HG02884 (cell line): ENCODE measurements at regions not wholly inside any gene's neighbourhood (a gene's known extent, or its start where the extent isn't known, plus 50 kb on each side); places are given as distances from the start of the nearest gene placed in this dataset.

Source experiments
- ATAC-seq: cut with Tn5 transposase; IDR thresholded peaks from one replicate; pipeline ENCODE4 v1.9.1; 2021; ENCODE audit warnings: mild to moderate bottlenecking, moderate library complexity; ENCODE audit not compliant: unreplicated experiment

DNA sequence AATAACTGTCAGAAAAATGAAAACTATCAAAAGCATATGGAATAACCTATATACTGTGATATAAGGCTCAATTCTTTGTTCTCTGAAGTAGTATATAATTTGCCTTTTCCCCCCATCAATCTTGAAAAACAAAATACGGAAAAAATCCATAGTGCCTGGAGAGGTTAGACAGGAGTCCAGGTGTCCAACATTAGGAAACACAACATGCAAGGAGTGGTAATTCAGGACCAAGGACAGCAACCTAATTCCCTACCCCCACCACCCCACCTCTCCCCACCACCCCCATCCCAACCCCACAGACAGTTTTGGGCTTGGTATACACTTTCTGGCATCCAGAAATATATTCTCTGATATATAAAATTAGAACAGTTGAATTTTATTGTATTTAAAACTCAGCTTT lies 55.1 kb upstream of the SLC25A26 start:
- ATAC-seq, result no peak

- ATAC-seq, result no peak
Observed at GRCh38 chr3:66164155-66164554, 56.6 kb upstream of the SLC25A26 start.

GRCh38 chr3:66163222-66163621 lies 57.6 kb upstream of the SLC25A26 start:
- ATAC-seq, result no peak

DNA sequence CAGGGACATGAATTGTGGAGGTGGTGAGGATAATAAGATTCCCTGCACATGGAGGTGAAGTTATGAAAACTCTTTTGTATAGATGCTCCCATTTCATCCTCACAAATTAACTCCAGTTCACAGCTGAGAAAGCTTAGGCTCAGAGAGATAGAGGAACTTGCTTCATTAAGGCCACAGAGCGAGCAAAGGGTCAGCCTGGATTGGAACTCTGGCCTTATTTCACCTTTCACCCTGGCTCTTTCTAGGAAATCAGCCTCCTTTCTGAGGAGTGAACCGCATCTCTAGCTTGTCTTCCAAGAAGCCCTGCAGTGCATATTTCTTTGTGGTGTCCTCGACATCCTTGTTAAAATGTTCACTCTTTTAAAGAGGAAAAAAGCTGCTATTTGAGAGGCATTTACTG lies 58.0 kb upstream of the SLC25A26 start:
- ATAC-seq, result no peak

GRCh38 chr3:66158933-66159683 lies 61.7 kb upstream of the SLC25A26 start:
- no peak for ATAC-seq

DNA sequence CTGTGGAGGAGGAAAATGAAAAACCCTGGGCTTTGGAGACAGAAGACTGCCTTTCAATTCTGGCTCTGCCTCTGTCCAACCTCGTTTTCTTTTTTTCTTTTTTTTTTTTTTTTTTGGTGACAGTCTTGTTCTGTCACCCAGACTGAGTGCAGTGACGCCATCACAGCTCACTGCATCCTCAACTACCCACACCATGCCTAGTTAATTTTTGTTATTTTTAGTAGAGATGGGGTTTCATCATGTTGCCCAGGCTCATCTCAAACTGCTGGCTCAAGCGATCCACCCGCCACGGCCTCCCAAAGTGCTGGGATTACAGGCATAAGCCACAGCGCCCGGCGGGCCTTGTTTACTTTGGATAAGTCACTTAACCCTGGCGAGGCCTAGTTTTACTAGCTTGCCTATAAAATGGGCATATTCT lies 66.3 kb upstream of the SLC25A26 start:
- no peak for ATAC-seq

DNA sequence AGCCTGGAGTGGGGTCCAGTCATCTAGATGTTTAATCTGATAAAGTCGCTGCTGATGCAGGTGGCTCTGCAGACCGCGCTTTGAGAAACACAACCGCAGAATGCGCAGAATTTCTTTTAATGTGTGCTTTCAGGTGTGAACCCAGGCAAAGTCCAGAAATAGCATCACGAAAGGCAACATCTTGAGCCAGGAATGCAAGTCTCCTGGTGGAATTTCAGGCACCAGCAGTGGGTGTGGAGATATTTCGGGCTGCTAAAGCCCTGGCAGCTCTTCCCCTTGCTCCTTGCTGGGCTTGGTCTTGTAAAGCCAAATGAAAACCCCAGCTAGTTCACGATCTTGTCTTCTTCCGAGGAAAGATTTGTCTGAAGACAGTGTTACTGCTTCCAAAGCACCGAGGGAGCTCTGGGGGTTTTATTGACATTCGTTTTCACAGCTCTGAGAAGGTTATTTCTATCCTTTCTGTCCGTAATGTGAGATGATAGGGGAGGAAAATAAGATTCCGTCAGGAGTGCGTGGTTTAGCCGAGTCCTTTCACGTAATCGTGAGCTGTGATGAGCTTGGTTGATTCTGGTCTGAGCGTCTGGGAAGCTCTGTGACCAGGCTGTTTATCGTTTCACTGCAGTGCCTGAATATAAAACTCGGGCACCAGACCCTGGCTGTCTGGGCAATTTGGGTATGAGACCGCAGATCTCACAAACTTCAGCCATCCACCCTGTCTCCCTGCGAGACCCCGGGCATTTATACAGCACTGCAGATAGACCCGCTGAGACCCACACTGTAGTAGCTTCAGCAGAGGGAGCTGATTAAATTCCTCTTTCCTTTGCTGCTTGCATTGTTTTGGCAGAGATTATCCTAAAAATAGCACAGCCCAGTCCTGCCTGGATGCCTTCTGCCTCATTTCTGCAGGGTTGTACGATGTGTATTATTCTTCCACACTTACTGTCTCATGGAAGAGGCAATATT lies 67.0 kb upstream of the SLC25A26 start:
- ATAC-seq, result no peak

GRCh38 chr3:66152336-66152735 lies 68.5 kb upstream of the SLC25A26 start:
- ATAC-seq, result no peak

GRCh38 chr3:66150977-66151376 lies 69.8 kb upstream of the SLC25A26 start:
- no peak for ATAC-seq

DNA sequence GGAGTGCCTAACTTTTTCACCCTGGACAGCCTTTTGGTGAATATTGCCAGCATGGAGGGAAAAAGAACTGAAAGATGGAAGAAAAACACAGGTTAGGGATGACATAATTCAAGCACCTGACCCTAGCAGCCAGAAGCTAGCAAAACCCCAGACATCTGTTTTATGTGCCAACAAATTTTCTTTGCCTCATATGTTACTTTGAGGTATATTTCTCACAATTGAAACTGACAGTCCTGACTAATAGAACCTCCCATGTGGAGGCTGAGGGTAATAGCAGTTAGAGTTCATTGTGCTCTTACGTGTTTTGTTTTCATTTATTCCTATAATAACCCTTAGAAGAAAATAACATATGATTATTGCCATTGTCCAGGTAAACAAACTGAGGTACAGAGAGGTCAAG lies 71.5 kb upstream of the SLC25A26 start:
- no peak for ATAC-seq

DNA sequence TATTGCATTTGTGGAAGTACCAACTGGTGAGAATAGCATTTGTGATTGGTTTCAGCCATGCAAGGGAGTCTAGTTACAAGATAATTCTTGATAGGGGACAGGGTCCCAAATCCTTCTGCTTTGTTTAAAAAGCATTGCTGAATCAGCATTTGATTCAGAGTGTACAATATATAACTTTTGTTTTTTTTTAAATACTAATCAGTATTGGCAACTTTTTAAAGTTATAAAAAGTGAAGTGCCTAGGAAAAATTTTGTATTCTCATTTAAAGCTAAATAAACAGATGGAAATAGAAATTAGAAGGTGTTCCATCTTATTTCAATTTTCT lies 75.4 kb upstream of the SLC25A26 start:
- no peak for ATAC-seq

GRCh38 chr3:66144568-66145407 lies 76.0 kb upstream of the SLC25A26 start:
- ATAC-seq, result no peak

DNA sequence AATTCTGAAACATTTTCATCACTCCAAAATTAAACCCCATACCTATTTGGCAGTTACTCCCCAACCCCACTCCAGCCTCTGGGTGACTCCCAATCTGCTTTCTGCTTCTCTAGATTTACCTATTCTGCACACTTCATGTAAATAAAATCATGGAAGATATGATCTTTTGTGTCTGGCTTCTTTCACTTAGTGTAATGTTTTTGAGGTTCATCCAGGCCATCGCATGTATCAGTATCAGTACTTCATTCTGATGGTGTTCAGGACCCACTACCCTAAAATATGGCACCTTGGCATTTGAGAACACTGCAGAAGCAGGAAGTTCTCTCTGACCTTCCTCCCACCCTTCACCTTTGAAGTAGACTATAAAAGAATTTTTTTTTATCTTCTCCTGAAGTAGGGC lies 78.7 kb upstream of the SLC25A26 start:
- ATAC-seq, result no peak

- ATAC-seq, result no peak
Observed at GRCh38 chr3:66140743-66141372, 79.9 kb upstream of the SLC25A26 start.

GRCh38 chr3:66140106-66140505 lies 80.7 kb upstream of the SLC25A26 start:
- ATAC-seq, result no peak

- ATAC-seq, result no peak
Observed at GRCh38 chr3:66139415-66139814, 81.4 kb upstream of the SLC25A26 start.

GRCh38 chr3:66138336-66139313 lies 82.2 kb upstream of the SLC25A26 start:
- no peak for ATAC-seq

DNA sequence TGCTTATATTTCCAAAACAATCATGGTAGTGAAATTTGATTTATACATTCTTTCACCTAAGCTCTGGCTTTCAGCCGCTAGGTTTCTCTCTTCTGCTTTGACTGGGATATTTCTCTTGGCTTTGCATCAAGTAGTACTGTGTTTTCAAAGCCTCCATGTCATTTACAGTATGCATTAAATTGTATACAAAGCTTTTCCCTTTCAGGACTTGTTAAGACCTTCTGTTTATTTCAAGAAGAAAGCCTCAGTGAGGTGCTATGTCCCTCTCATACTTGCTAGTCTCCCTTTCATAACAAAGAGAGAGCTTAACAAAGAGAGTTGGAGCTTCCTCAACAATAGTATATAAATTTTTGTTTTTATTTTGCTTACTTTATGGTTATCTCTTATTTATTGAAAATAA lies 84.2 kb upstream of the SLC25A26 start:
- ATAC-seq, result no peak

DNA sequence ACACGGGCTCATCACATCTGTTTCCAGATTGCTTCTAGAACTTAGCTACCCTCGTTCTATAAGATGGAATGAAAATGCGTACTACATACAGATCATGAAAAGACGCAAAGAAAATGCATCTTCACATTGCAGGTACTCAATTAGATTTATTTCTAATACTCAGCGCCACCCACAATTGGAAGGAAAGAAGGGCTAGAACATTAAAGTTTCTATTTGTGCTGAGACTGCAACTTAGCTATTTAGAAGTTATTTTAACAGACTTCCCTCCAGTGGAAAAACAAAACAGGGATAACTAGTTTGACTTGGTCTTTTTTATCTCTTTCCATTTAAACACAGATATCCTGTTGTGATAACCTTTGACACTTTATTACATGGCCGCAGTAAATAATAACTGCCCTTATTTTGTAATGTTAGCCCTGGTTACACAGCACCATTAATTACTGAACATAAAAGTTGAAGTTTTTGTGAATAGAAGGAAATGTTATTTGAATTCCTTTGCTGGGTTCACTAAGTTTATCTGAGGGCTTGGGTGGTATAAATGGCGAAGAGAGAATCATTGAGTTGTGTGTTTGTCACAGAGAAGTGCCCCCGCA lies 86.9 kb upstream of the SLC25A26 start:
- no peak for ATAC-seq
